ENCODE measurements at regions not wholly inside any gene's neighbourhood (a gene's known extent, or its start where the extent isn't known, plus 50 kb on each side); places are given as distances from the start of the nearest gene placed in this dataset.

DNA sequence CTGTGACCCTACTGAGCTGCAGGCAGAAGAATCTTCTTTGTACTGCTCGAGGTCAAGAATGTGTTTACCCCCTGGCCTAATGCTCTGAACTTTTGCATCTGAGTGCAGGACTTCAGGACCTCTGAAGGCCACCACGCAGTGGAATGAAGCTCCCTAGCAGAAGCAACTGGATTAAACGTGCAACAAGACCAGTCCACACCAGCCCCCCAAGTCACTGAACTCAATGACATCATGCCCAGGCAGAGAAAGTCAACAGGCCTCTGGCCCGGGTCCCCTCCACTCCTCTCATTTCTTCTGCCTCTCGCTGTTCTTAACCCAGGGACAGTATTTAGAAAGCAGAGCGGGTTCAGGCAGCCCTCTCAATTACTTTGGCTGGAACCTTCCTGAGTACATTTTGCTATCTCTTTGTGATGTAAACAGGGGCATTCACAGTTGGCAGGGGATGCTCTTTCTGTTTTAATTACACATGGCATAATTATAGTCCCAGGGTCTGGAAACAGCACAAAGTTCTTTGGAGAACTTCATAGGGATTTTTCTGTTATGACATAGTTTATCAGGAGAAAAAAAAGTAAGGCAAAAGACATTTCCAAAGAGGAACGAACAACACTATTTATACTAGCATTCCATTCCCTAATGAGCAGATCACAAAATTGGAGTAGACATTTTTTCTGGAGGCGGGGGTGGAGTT, 108.2 kb upstream of the SPATA31D4 start:
- no peak for DNase-seq (ENCODE audit: low read depth)
- H3K4me3 ChIP-seq (replicated peaks; ENCODE audit: low read depth, low read length) = no peak overlapping the region
- TF ChIP-seq, protein P1, sequence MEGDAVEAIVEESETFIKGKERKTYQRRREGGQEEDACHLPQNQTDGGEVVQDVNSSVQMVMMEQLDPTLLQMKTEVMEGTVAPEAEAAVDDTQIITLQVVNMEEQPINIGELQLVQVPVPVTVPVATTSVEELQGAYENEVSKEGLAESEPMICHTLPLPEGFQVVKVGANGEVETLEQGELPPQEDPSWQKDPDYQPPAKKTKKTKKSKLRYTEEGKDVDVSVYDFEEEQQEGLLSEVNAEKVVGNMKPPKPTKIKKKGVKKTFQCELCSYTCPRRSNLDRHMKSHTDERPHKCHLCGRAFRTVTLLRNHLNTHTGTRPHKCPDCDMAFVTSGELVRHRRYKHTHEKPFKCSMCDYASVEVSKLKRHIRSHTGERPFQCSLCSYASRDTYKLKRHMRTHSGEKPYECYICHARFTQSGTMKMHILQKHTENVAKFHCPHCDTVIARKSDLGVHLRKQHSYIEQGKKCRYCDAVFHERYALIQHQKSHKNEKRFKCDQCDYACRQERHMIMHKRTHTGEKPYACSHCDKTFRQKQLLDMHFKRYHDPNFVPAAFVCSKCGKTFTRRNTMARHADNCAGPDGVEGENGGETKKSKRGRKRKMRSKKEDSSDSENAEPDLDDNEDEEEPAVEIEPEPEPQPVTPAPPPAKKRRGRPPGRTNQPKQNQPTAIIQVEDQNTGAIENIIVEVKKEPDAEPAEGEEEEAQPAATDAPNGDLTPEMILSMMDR (IDR thresholded peaks at IDR 0.05; ENCODE audit: low read length, missing control alignments) = no peak

DNA sequence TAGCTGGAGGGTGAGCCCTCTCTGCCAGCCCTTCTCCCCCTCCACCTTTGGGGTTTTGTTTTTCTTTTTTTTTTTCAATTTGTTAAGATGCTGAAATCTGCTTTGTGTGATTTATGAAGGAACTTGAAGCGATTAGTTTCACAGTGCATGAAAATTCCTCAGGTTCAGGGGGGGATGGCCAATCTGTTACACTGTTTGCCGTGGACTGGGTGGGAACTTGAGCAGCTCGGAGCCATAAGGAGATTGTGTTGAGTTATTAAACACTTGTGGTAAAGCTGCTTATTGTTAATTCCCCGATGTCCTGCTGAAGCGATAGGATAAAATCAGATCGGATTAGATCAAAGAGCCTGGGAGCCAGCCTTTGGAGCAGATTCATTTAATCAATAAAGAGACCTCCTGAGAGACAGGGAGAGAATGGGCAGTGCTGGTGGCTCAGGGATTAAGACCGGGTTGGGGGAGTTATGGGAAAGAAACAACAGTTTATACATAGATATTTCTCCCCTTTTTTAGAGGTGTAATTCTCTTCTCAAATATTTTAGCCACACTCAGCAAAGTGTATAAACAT, 105.8 kb upstream of the SPATA31D4 start:
- no peak for DNase-seq (ENCODE audit: low read depth)
- H3K4me3 ChIP-seq (replicated peaks; ENCODE audit: low read depth, low read length) = no peak overlapping the region
- TF ChIP-seq, protein P1 (IDR thresholded peaks at IDR 0.05; ENCODE audit: low read length, missing control alignments) = no peak

DNA sequence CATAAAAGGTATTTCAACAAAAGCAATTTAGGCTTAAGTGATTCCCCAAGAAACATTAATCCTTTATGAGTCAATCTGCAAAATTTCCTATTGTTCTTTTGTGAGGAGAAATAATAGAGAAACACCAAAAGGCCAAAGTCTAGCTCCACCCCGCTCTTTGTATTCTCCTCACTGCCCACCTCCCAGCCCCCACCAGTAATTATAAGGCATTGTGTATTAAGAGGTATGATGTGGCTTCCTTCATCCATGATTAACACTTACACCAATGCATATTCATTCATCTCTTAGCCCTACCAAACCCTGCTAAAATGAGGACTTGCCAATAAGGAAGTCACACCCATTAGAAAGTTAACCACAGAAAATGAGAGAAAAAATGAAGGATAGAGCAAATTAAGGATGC, 105.3 kb upstream of the SPATA31D4 start:
- no peak overlapping the region for H3K4me3 ChIP-seq (replicated peaks; ENCODE audit: low read depth, low read length)
- DNase-seq (ENCODE audit: low read depth) = no peak
- TF ChIP-seq, protein P1 (IDR thresholded peaks at IDR 0.05; ENCODE audit: low read length, missing control alignments) = no peak

DNA sequence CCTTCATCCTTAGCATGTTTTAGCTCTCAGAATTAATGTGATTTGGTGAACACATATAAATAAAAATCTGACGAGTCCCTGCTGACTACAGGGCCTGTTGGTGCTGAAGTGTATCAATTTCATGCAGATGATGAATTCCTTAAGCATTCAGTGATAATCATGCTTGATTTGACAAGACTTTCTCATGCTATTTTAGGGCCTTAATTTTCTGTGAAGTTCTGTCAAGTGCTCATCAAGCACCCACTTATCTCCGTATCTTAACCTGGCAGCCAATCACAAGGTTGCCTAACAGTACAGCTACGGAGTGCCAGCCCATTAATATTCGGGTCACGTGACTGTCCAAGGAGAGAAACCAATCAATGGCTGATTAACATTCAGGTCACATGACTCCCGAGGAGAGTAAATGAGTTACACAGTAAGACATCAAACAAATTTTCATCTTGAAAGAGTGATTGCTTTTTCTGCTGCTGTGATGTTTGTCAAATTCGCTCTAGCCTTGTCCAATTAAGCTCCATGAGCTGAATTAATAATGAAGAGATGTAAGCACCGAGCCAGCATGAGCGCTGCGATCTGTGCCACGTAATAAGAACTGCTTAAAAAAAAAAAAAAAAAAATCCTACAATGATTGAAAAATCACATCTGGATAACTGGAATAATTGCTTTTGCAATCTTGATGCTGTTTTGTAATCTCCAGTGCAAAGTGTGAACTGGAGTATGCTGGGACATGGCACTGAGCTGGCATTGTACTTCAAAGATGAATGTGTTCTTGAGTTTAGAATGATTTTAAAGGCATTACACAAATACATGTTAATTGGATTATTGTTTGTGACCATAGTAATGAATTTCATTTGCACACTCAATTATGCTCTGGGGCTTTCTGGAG, 104.3 kb upstream of the SPATA31D4 start:
- no peak overlapping the region for H3K4me3 ChIP-seq (replicated peaks; ENCODE audit: low read depth, low read length)
- DNase-seq (ENCODE audit: low read depth) = no peak

DNA sequence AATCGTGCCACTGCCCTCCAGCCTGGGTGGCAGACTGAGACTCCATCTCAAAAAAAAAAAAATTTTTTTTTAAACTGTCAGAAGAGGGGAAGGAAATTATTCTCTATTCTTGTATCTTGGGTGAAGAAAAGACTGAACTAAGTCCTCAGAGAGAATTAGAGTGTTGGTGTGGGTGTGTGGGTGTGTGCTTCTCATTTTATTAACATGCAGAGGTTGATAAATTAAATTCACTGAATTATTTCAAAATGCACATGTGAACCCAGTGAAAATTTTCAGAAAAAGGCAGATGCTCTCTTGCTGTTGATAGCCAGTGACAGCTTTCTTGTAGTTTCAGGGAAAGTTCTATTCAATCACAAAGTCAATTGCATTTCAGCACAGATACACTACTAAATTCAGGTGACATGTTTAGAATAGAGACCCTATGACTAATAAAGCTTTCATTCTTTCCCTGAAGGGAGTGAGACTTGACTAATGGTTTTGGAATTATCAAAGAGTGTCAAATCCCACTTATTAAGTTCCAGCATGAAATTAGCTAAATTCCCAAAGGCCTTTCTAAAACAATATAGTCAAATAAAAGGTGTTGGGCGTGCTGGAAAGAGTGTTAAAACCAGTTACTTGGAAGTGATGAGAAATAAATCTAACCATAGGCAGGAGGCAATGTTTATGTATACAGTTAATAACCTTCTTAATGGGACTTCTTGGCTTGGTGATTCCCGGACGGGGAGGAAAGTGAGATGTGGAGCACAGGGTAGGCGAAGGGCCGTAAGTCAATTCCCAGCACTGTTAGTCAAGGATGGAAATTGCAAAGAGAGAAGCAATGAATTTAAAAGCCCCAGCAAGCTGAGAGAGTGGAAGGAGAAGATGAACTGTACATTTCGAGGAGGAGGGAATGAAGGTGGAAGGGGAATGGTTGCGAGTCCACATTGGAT, 103.2 kb upstream of the SPATA31D4 start:
- no peak overlapping the region for H3K4me3 ChIP-seq (replicated peaks; ENCODE audit: low read depth, low read length)
- DNase-seq (ENCODE audit: low read depth) = no peak
- TF ChIP-seq, protein P1 (IDR thresholded peaks at IDR 0.05; ENCODE audit: low read length, missing control alignments) = no peak

More for the DNA sequence above, 104.3 kb upstream of the SPATA31D4 start:
- TF ChIP-seq, protein P1 (IDR thresholded peaks at IDR 0.05; ENCODE audit: low read length, missing control alignments) = no peak

DNA sequence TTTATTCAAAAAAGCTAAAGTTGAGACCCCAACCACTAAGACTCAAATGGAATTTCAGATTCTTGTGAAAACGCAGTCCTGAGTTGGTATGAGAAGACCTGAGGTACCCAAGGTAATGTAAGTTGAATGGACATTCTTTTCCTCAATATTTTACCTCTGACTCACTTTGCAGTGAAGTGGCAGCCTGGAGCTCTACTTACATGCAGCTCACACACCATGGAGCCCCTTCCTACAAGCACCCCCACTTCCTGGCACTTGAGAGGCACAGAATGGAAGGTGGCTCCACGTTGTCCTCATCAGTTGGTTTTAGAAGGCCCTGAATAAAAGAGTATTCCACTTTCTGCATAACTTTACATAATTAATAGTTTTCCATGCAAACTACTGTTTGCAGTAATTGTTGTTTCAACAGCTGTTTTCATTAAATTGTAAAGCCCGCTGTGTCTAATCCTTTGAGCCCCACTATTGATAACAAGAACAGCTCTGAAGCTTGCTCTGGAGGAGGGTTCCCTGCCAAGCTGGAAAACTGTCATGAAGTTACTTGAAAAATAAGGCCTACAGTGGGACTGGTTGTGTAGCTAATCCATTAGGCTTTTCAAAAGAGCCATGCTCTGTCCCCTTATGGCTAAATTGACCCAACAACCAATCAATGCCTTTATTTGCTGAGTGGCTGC, 102.2 kb upstream of the SPATA31D4 start:
- TF ChIP-seq, protein P1 (IDR thresholded peaks at IDR 0.05; ENCODE audit: low read length, missing control alignments) = no peak
- H3K4me3 ChIP-seq (replicated peaks; ENCODE audit: low read depth, low read length) = no peak overlapping the region
- DNase-seq (ENCODE audit: low read depth) = peak; percentile 32
